Keratinocyte (primary cell): ENCODE measurements at regions not wholly inside any gene's neighbourhood (a gene's known extent, or its start where the extent isn't known, plus 50 kb on each side); places are given as distances from the start of the nearest gene placed in this dataset.

Experiments
- DNase-seq: peaks from one replicate; pipeline ENCODE4 v3.0.0-alpha.2; 2011; ENCODE audit warnings: low read depth, missing footprints, low spot score
- FAIRE-seq: peaks from 2 replicates; lab custom pipeline; 2011; peaks lifted over from hg19 to GRCh38; lab: Jason Lieb, UNC
- H2AFZ ChIP-seq: 2 replicates; pipeline ENCODE4 v1.6.0; 2012; ENCODE audit warnings: low read length, control low read depth, inconsistent platforms; ENCODE audit not compliant: control insufficient read depth
- H3K27ac ChIP-seq: 2 replicates; pipeline ENCODE4 v1.5.1; 2011; ENCODE audit warnings: low read length; ENCODE audit not compliant: control insufficient read depth, insufficient read depth
- H3K27me3 ChIP-seq: 3 replicates; pipeline ENCODE4 v1.6.0; 2011; ENCODE audit warnings: low read length; ENCODE audit not compliant: control insufficient read depth, insufficient read depth; ENCODE audit errors: extremely low read depth
- H3K36me3 ChIP-seq, 2 experiments: 2 replicates in 1 of 2; 3 replicates in 1 of 2; pipeline ENCODE4 v1.5.1; 2011; ENCODE audit warnings: low read length in 2 of 2, mild to moderate bottlenecking in 1 of 2; ENCODE audit not compliant: control insufficient read depth in 2 of 2, insufficient read depth in 2 of 2; ENCODE audit errors: extremely low read depth in 1 of 2
- H3K4me1 ChIP-seq: 3 replicates; pipeline ENCODE4 v1.5.1; 2011; ENCODE audit warnings: low read length; ENCODE audit not compliant: control insufficient read depth, insufficient read depth; ENCODE audit errors: extremely low read depth
- H3K4me2 ChIP-seq: 3 replicates; pipeline ENCODE4 v1.6.0; 2011; ENCODE audit warnings: low read depth, low read length; ENCODE audit not compliant: control insufficient read depth, insufficient read depth; ENCODE audit errors: extremely low read depth
- H3K4me3 ChIP-seq, 3 experiments: fragments of 200-600 bp in 1 of 3; sonication (generic) in 1 of 3; 2 replicates in 2 of 3; 3 replicates in 1 of 3; pipeline ENCODE4 v1.5.1; 2011 to 2016; ENCODE audit warnings: low read length in 3 of 3, mild to moderate bottlenecking in 3 of 3, control low read depth in 2 of 3, inconsistent platforms in 1 of 3, low read depth in 1 of 3, mixed read lengths in 1 of 3, mixed run types in 1 of 3, moderate library complexity in 1 of 3; ENCODE audit not compliant: control insufficient read depth in 2 of 3, insufficient read depth in 2 of 3; ENCODE audit errors: extremely low read depth in 1 of 3
- H3K79me2 ChIP-seq: 2 replicates; pipeline ENCODE4 v1.6.0; 2012; ENCODE audit warnings: low read length; ENCODE audit not compliant: control insufficient read depth, insufficient read depth
- H3K9ac ChIP-seq: 3 replicates; pipeline ENCODE4 v1.6.0; 2011; ENCODE audit warnings: low read length; ENCODE audit not compliant: control insufficient read depth, insufficient read depth; ENCODE audit errors: extremely low read depth
- H3K9me1 ChIP-seq: 3 replicates; pipeline ENCODE4 v1.6.0; 2011; ENCODE audit warnings: low read length; ENCODE audit not compliant: control insufficient read depth, insufficient read depth; ENCODE audit errors: extremely low read depth
- H3K9me3 ChIP-seq: 2 replicates; pipeline ENCODE4 v1.5.1; 2012; ENCODE audit warnings: low read depth, low read length; ENCODE audit not compliant: control insufficient read depth
- H4K20me1 ChIP-seq: 3 replicates; pipeline ENCODE4 v1.6.0; 2011; ENCODE audit warnings: low read length; ENCODE audit not compliant: control insufficient read depth, insufficient read depth; ENCODE audit errors: extremely low read depth
- EZH2 ChIP-seq: IDR thresholded peaks from one replicate; pipeline ENCODE4 v1.6.1; 2012; ENCODE audit warnings: inconsistent platforms, mild to moderate bottlenecking, low read length, moderate library complexity
- dilution Hi-C: fragments of 300-500 bp; cut with MboI; formaldehyde crosslinking; loops from one replicate; pipeline ENCODE4 v1.7.0; 2020; ENCODE audit warnings: low sequenced_read_pairs; ENCODE audit not compliant: extremely low pct_ligation_motif_present
- TF ChIP-seq, protein P1 (sequence below), 3 experiments: IDR thresholded peaks in 1 of 3; conservative IDR thresholded peaks in 1 of 3; optimal IDR thresholded peaks in 1 of 3; 2 replicates in 2 of 3; 3 replicates in 1 of 3; pipeline versions ENCODE3 to v1.5.1; 2011; ENCODE audit warnings: low read length in 3 of 3, mild to moderate bottlenecking in 3 of 3, moderate library complexity in 2 of 3, control low read depth in 1 of 3, inconsistent platforms in 1 of 3; ENCODE audit not compliant: insufficient read depth in 2 of 3; ENCODE audit errors: extremely low read depth in 1 of 3

DNA sequence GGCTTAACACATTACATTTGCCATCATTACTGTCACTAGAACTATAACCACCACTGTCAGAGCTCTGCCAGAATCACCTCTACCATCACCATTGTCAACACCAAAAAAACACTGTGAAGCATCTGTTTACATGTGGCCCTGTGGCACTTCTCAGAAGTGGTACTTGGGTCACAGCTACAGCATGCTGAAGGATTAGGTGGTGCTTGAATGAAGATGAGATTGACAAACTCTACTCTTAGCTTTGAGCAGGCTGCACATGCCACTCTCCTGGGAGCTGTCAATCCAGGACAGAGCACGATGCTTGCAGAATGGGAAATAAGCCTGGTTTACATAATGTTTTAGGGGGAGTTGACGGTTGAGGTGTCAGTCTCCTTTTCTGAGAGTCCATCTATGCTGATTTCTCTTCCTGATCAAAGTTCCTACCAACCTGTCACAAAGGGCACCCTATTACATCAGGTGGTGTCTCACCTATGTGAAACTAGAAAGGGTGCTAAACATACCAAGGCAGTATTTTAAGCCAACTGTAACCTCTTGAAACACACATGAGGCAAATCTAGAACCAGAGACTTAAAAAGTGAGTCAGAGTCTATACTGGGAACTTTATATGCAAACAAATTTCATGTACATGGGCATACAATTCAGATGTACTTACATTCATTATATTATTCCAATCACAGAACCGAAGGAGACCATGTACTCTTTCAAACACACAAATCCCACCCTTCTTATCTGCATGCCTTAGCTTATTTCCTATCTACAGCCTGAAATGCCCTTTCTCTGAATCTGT is 258.7 kb downstream of the EMP1 start:
- TF ChIP-seq, protein P1, sequence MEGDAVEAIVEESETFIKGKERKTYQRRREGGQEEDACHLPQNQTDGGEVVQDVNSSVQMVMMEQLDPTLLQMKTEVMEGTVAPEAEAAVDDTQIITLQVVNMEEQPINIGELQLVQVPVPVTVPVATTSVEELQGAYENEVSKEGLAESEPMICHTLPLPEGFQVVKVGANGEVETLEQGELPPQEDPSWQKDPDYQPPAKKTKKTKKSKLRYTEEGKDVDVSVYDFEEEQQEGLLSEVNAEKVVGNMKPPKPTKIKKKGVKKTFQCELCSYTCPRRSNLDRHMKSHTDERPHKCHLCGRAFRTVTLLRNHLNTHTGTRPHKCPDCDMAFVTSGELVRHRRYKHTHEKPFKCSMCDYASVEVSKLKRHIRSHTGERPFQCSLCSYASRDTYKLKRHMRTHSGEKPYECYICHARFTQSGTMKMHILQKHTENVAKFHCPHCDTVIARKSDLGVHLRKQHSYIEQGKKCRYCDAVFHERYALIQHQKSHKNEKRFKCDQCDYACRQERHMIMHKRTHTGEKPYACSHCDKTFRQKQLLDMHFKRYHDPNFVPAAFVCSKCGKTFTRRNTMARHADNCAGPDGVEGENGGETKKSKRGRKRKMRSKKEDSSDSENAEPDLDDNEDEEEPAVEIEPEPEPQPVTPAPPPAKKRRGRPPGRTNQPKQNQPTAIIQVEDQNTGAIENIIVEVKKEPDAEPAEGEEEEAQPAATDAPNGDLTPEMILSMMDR (optimal IDR thresholded peaks at IDR 0.05 in 1 of 3, IDR thresholded peaks at IDR 0.05 in 1 of 3, conservative IDR thresholded peaks at IDR 0.05 in 1 of 3; ENCODE audit: extremely low read depth in 1 of 3, insufficient read depth in 2 of 3, low read length in 3 of 3) = no peak
- no peak for TF ChIP-seq EZH2
- no peak overlapping the region for H3K4me2 ChIP-seq
- H3K27ac ChIP-seq = no peak overlapping the region
- H3K79me2 ChIP-seq = no peaks in the 10 kb centered on the region
- no peak overlapping the region for H2AFZ ChIP-seq
- no peak for FAIRE-seq
- H3K9me3 ChIP-seq = no peaks in the 10 kb centered on the region
- dilution Hi-C loops = no loop called here
- H3K9me1 ChIP-seq = no peaks in the 10 kb centered on the region
- H3K4me3 ChIP-seq = no peak overlapping the region
- H4K20me1 ChIP-seq = no peaks in the 10 kb centered on the region
- DNase-seq = no peak
- H3K9ac ChIP-seq = no peak overlapping the region
- no peaks in the 10 kb centered on the region for H3K36me3 ChIP-seq
- H3K27me3 ChIP-seq = no peaks in the 10 kb centered on the region
- no peaks in the 10 kb centered on the region for H3K4me1 ChIP-seq

DNA sequence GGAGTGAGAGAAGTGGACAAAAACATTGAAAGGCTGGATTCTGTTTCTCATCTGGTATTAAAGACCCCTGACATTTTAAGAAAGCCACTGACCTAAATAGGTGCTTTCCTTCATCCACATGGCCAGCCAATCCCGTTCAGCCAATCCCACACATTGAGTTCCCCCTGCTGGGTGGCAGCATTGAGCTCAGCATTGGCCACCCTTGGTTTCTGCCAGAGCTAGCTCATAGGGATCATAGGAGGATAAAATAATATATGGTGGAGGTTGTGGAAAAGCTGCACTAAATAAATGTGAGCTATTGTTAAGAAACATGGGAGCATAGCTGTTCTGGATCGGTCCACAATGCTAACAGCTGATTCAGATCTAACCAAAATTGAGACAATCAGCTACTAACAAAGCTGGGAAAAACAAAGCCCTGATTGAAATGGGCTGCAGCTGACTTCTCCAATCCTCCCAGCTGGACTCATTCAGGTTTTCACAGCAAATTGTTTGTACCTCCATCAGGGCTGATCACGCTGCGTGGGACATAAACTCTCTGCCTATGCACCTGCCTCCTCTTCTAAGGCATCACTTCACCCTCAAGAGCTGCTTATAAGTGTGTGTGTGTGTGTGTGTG is 256.5 kb downstream of the EMP1 start:
- no peaks in the 10 kb centered on the region for H3K9me1 ChIP-seq
- H3K4me2 ChIP-seq = no peak overlapping the region
- H3K9me3 ChIP-seq = no peaks in the 10 kb centered on the region
- H3K27me3 ChIP-seq = no peaks in the 10 kb centered on the region
- TF ChIP-seq, protein P1 (optimal IDR thresholded peaks at IDR 0.05 in 1 of 3, IDR thresholded peaks at IDR 0.05 in 1 of 3, conservative IDR thresholded peaks at IDR 0.05 in 1 of 3; ENCODE audit: extremely low read depth in 1 of 3, insufficient read depth in 2 of 3, low read length in 3 of 3) = no peak
- no peak for TF ChIP-seq EZH2
- H3K4me1 ChIP-seq = no peaks in the 10 kb centered on the region
- H3K4me3 ChIP-seq = no peak overlapping the region
- no peaks in the 10 kb centered on the region for H3K79me2 ChIP-seq
- H4K20me1 ChIP-seq = no peaks in the 10 kb centered on the region
- H3K36me3 ChIP-seq = no peaks in the 10 kb centered on the region
- FAIRE-seq (no peak), DNase-seq (no peak)
- no peak overlapping the region for H3K27ac ChIP-seq
- dilution Hi-C loops = no loop called here
- no peak overlapping the region for H2AFZ ChIP-seq
- no peak overlapping the region for H3K9ac ChIP-seq
